B cell (primary cell): ENCODE measurements at regions not wholly inside any gene's neighbourhood (a gene's known extent, or its start where the extent isn't known, plus 50 kb on each side); places are given as distances from the start of the nearest gene placed in this dataset.
"Not testable (repeated sequence)": the region's sequence is repeated elsewhere in the genome, so short reads cannot be mapped to it uniquely, and the experiment has no call there.

ENCODE experiments used
- CTCF ChIP-seq: fragments of 200-600 bp; IDR thresholded peaks from one replicate; pipeline ENCODE4 v1.8.0; 2022; ENCODE audit warnings: antibody characterized with exemption, mild to moderate bottlenecking
- EZH2 ChIP-seq: IDR thresholded peaks from 2 replicates; pipeline ENCODE4 v1.6.1; 2012; ENCODE audit warnings: borderline replicate concordance, low read depth, mild to moderate bottlenecking, moderate library complexity, low read length; ENCODE audit not compliant: insufficient read depth, poor library complexity, severe bottlenecking

- TF ChIP-seq CTCF, EZH2: not testable (repeated sequence)
Observed at GRCh38 chr3:181324516-181324915, 335.0 kb upstream of the DNAJC19 start.
